Osteocyte (in vitro differentiated cells): ENCODE measurements at regions not wholly inside any gene's neighbourhood (a gene's known extent, or its start where the extent isn't known, plus 50 kb on each side); places are given as distances from the start of the nearest gene placed in this dataset.

Experiments
- DNase-seq: peaks from one replicate; pipeline ENCODE4 v3.0.0; 2021; ENCODE audit warnings: mixed read lengths; ENCODE audit not compliant: unreplicated experiment; ENCODE audit errors: extremely low spot score
- H3K27ac Mint-ChIP-seq: one replicate; pipeline ENCODE4 v1.8.0; 2021; ENCODE audit warnings: mild to moderate bottlenecking, mixed read lengths; ENCODE audit not compliant: unreplicated experiment
- H3K27me3 Mint-ChIP-seq: one replicate; pipeline ENCODE4 v1.8.0; 2021; ENCODE audit warnings: mixed read lengths; ENCODE audit not compliant: unreplicated experiment
- H3K36me3 Mint-ChIP-seq: one replicate; pipeline ENCODE4 v1.8.0; 2021; ENCODE audit warnings: mixed read lengths; ENCODE audit not compliant: unreplicated experiment
- H3K4me1 Mint-ChIP-seq: one replicate; pipeline ENCODE4 v1.8.0; 2021; ENCODE audit warnings: mixed read lengths; ENCODE audit not compliant: unreplicated experiment
- H3K4me3 Mint-ChIP-seq: one replicate; pipeline ENCODE4 v1.8.0; 2021; ENCODE audit warnings: mild to moderate bottlenecking, moderate library complexity, mixed read lengths; ENCODE audit not compliant: unreplicated experiment
- H3K9me3 Mint-ChIP-seq: one replicate; pipeline ENCODE4 v1.8.0; 2021; ENCODE audit warnings: mixed read lengths; ENCODE audit not compliant: unreplicated experiment
- CTCF ChIP-seq: fragments of 200-600 bp; sonication (generic); IDR thresholded peaks from 2 replicates; pipeline ENCODE4 v1.5.0; 2021; ENCODE audit warnings: antibody characterized with exemption, mild to moderate bottlenecking, moderate library complexity

DNA sequence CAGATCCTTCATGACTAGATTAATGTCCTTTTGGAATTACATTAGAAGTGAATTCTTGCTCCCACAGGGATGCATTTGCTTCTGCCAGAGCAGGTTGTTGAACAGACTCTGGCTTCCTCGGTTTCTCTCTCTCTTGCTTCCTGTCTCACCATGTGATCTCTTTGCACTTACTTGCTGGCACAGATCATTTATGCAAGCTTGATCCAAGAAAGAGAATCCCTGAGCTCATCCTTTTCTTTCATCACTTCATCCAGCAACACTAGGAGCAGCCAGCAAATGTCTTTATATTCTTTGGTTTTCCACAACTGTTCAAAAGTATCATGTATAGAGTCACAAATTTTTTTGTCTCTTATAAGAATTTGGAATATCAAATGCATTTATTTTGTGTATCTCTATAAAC, 313.5 kb downstream of the ZNF326 start:
- DNase-seq: no peak
- no peak overlapping the region for H3K27ac Mint-ChIP-seq
- H3K4me1 Mint-ChIP-seq: no peaks in the 10 kb centered on the region
- TF ChIP-seq CTCF: no peak
- H3K27me3 Mint-ChIP-seq: no peaks in the 10 kb centered on the region
- H3K4me3 Mint-ChIP-seq: no peak overlapping the region
- H3K9me3 Mint-ChIP-seq: peaks cover 6% of the 10 kb centered on the region
- H3K36me3 Mint-ChIP-seq: no peaks in the 10 kb centered on the region

DNA sequence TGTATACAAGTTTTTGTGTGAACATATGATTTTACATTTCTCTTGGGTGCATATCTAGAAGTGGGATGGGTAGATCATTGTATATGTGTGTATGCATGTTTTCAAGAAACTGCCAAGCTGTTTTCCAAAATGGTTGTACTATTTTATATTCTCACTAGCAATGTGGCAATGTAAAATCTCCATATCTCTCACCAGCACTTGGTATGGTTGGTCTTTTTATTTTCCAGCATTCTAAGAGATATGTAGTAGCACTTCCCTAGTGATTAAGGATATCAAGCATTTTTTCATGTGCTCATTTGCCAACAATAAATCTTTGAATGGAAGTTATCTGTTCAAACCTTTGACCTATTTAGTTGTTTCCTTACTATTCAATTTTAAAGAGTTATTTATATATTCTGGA, 310.7 kb downstream of the ZNF326 start:
- Mint-ChIP-seq H3K9me3 (peaks cover 6% of the 10 kb centered on the region), H3K27ac (no peak overlapping the region), H3K36me3 (no peaks in the 10 kb centered on the region), H3K27me3 (no peaks in the 10 kb centered on the region), H3K4me1 (no peaks in the 10 kb centered on the region), H3K4me3 (no peak overlapping the region)
- DNase-seq: no peak
- no peak for TF ChIP-seq CTCF

GRCh38 chr1:90296327-90296726, 301.4 kb downstream of the ZNF326 start:
- TF ChIP-seq CTCF: no peak
- Mint-ChIP-seq H3K9me3 (no peaks in the 10 kb centered on the region), H3K27me3 (no peaks in the 10 kb centered on the region), H3K4me1 (no peaks in the 10 kb centered on the region), H3K4me3 (no peak overlapping the region), H3K27ac (no peak overlapping the region), H3K36me3 (no peaks in the 10 kb centered on the region)
- DNase-seq: no peak

- no peaks in the 10 kb centered on the region for H3K9me3 Mint-ChIP-seq
- no peaks in the 10 kb centered on the region for H3K4me1 Mint-ChIP-seq
- no peak overlapping the region for H3K27ac Mint-ChIP-seq
- TF ChIP-seq CTCF: no peak
- no peaks in the 10 kb centered on the region for H3K36me3 Mint-ChIP-seq
- H3K4me3 Mint-ChIP-seq: no peak overlapping the region
- no peak for DNase-seq
- no peaks in the 10 kb centered on the region for H3K27me3 Mint-ChIP-seq
These were observed 300.6 kb downstream of the ZNF326 start for GRCh38 chr1:90295534-90295933.

- H3K27me3 Mint-ChIP-seq: no peaks in the 10 kb centered on the region
- no peak for TF ChIP-seq CTCF
- no peaks in the 10 kb centered on the region for H3K36me3 Mint-ChIP-seq
- no peak overlapping the region for H3K27ac Mint-ChIP-seq
- H3K4me1 Mint-ChIP-seq: no peaks in the 10 kb centered on the region
- H3K9me3 Mint-ChIP-seq: no peaks in the 10 kb centered on the region
- H3K4me3 Mint-ChIP-seq: no peak overlapping the region
- no peak for DNase-seq
These were observed 296.7 kb downstream of the ZNF326 start for GRCh38 chr1:90291431-90292216.
